SU-DHL-6 (cell line): ENCODE measurements at regions not wholly inside any gene's neighbourhood (a gene's known extent, or its start where the extent isn't known, plus 50 kb on each side); places are given as distances from the start of the nearest gene placed in this dataset.

Experiments used
- CTCF ChIP-seq: fragments of 200-600 bp; sonication (generic); IDR thresholded peaks from one replicate; pipeline ENCODE4 v1.5.1; 2017; ENCODE audit warnings: antibody characterized with exemption, mild to moderate bottlenecking, low read length, moderate library complexity; ENCODE audit not compliant: insufficient read depth, poor library complexity, severe bottlenecking
- EZH2phosphoT487 ChIP-seq: fragments of 200-600 bp; sonication (generic), shearing (Covaris generic); conservative IDR thresholded peaks from 2 replicates; pipeline ENCODE4 v1.6.1; 2018; ENCODE audit warnings: mild to moderate bottlenecking, antibody characterized with exemption, low read length, moderate library complexity, mixed read lengths

- TF ChIP-seq CTCF (no peak), EZH2phosphoT487 (no peak)
Observed at GRCh38 chr14:98912655-98913054, 359.3 kb downstream of the BCL11B start.
